ENCODE measurements at regions not wholly inside any gene's neighbourhood (a gene's known extent, or its start where the extent isn't known, plus 50 kb on each side); places are given as distances from the start of the nearest gene placed in this dataset.

DNA sequence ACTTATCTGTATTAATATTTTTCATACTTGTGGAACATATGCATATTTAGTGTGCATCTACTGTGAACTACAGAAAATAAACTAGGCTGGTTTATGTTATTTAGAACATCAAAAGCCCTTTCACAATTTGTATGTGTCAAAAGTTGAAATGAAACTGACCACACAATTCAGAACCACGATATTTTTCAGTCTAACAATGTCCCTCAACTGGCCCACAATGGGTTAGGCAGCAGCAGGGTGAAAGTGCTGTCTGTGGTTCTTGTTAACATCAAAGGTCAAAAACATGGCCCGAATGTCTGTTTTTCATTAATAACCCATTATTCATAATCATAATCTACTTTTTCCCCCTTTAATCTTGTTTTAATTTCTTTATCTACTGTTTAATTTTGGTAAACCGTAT is 559.9 kb upstream of the ATP2B1 start:
- TF ChIP-seq, protein P1, sequence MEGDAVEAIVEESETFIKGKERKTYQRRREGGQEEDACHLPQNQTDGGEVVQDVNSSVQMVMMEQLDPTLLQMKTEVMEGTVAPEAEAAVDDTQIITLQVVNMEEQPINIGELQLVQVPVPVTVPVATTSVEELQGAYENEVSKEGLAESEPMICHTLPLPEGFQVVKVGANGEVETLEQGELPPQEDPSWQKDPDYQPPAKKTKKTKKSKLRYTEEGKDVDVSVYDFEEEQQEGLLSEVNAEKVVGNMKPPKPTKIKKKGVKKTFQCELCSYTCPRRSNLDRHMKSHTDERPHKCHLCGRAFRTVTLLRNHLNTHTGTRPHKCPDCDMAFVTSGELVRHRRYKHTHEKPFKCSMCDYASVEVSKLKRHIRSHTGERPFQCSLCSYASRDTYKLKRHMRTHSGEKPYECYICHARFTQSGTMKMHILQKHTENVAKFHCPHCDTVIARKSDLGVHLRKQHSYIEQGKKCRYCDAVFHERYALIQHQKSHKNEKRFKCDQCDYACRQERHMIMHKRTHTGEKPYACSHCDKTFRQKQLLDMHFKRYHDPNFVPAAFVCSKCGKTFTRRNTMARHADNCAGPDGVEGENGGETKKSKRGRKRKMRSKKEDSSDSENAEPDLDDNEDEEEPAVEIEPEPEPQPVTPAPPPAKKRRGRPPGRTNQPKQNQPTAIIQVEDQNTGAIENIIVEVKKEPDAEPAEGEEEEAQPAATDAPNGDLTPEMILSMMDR (IDR thresholded peaks at IDR 0.05): no peak
- no peak for TF ChIP-seq POLR2A (IDR thresholded peaks at IDR 0.05)
- ATAC-seq (no peak), DNase-seq (no peak)
- Histone ChIP-seq H3K9me3 (no peaks in the 10 kb centered on the region), H3K4me1 (no peaks in the 10 kb centered on the region), H3K4me3 (no peak overlapping the region), H3K27ac (no peak overlapping the region), H3K36me3 (no peaks in the 10 kb centered on the region), H3K27me3 (no peaks in the 10 kb centered on the region)
- intact Hi-C loops (cut with DNase I): no loop called here
- 73 to 80% (median 77%) methylated on average over 3 of the region's 3 CpGs for WGBS, 4 donors

DNA sequence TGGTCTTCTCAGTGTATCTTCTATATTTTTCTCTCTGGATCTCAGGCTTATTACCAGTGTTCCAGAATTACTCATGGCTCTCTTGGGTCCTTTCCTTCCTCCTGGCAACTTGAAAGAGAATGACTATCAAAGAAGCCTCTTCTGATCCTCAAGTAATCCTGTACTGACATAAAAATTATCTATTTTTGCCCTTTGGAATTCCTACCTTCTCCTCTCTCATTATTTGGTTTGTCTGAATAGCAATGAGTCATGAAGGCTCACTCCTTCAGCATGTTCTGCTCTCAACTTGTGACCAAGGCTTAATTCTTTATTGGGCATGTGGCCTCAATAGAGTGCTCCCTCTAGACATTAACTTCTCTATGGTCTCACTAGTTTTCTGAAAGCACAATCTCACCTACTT is 553.6 kb upstream of the ATP2B1 start:
- Histone ChIP-seq H3K4me3 (no peak overlapping the region), H3K9me3 (no peaks in the 10 kb centered on the region), H3K4me1 (peaks cover 0 to 2% (median 0%) of the 10 kb centered on the region in 12 donors), H3K27me3 (no peaks in the 10 kb centered on the region), H3K27ac (no peak overlapping the region), H3K36me3 (no peaks in the 10 kb centered on the region)
- no peak for ATAC-seq
- DNase-seq: no peak
- TF ChIP-seq POLR2A (IDR thresholded peaks at IDR 0.05): no peak
- TF ChIP-seq, protein P1 (IDR thresholded peaks at IDR 0.05): no peak
- intact Hi-C loops (cut with DNase I): no loop called here

DNA sequence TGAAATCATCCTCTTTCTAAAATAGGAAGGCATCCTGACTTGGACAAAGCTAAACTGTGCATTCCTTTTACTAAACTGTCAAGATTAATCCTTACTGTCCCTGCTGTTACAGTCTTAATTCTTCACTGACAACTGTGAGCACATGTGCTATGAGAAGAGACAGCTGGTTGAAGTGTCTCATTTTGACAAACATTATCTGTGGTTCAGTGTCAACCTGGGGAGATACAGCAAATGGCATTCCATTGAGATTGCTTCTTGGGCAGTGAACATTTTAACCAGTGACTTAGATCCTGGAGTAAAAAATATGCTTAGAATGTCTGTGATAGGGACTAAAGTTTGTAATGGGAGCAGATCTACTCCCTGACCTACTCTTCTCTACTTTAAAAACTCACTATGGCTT is 552.6 kb upstream of the ATP2B1 start:
- H3K4me1 ChIP-seq: peaks cover 0 to 2% (median 0%) of the 10 kb centered on the region in 12 donors
- TF ChIP-seq POLR2A (IDR thresholded peaks at IDR 0.05): no peak
- TF ChIP-seq, protein P1 (IDR thresholded peaks at IDR 0.05): no peak
- H3K27me3 ChIP-seq: no peaks in the 10 kb centered on the region
- no peaks in the 10 kb centered on the region for H3K36me3 ChIP-seq
- ATAC-seq (no peak), DNase-seq (no peak)
- H3K9me3 ChIP-seq: no peaks in the 10 kb centered on the region
- intact Hi-C loops (cut with DNase I): no loop called here
- no peak overlapping the region for H3K4me3 ChIP-seq
- no peak overlapping the region for H3K27ac ChIP-seq

DNA sequence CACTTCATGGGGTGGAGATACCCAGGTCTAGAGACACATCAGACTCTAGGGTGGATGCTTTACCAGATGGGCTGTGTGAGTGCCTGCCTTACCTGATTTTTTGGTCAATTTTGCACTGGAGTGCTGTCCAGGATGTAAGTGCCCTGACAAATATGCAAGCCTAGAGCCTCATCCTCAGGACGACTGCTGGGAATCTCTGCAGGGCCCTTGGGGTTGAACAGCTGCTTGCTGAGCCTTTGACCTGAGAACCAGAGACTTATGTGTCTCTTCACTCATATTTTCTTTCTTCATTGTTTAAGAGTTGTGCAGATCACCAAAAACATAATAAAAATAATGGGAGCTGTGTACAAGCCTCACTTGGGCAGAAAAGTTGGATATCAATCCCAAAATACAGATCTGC is 551.5 kb upstream of the ATP2B1 start:
- 62 to 77% (median 65%) methylated on average over 1 of the region's 1 CpG for WGBS, 4 donors
- Histone ChIP-seq H3K36me3 (no peaks in the 10 kb centered on the region), H3K4me3 (no peak overlapping the region), H3K27me3 (no peaks in the 10 kb centered on the region), H3K27ac (no peak overlapping the region), H3K9me3 (no peaks in the 10 kb centered on the region), H3K4me1 (peaks cover 0 to 2% (median 0%) of the 10 kb centered on the region in 12 donors)
- ATAC-seq: no peak
- no peak for TF ChIP-seq POLR2A (IDR thresholded peaks at IDR 0.05)
- TF ChIP-seq, protein P1 (IDR thresholded peaks at IDR 0.05): no peak
- DNase-seq: no peak
- intact Hi-C loops (cut with DNase I): no loop called here

Data from heart left ventricle (tissue), 16 donors.